ACC112 (cell line): ENCODE measurements at regions not wholly inside any gene's neighbourhood (a gene's known extent, or its start where the extent isn't known, plus 50 kb on each side); places are given as distances from the start of the nearest gene placed in this dataset.

Experiments used
- H2AFZ ChIP-seq: fragments of 200-600 bp; sonication (generic); one replicate; pipeline ENCODE4 v1.6.0; 2017; ENCODE audit warnings: antibody characterized with exemption, low read length; ENCODE audit not compliant: unreplicated experiment
- H3K27ac ChIP-seq: fragments of 200-600 bp; sonication (generic); 2 replicates; pipeline ENCODE4 v1.5.1; 2014; ENCODE audit warnings: low read depth, mild to moderate bottlenecking, antibody characterized with exemption, low read length, moderate library complexity
- H3K27me3 ChIP-seq: fragments of 200-600 bp; sonication (generic); 2 replicates; pipeline ENCODE4 v1.6.1; 2014; ENCODE audit warnings: mild to moderate bottlenecking, antibody characterized with exemption, low read length, moderate library complexity, mixed read lengths; ENCODE audit not compliant: insufficient read depth
- H3K36me3 ChIP-seq: fragments of 200-600 bp; sonication (generic); 2 replicates; pipeline ENCODE4 v1.6.1; 2016; ENCODE audit warnings: mild to moderate bottlenecking, antibody characterized with exemption, low read length, moderate library complexity, mixed read lengths; ENCODE audit not compliant: insufficient read depth
- H3K4me1 ChIP-seq: fragments of 200-600 bp; sonication (generic); one replicate; pipeline ENCODE4 v1.6.1; 2016; ENCODE audit warnings: low read length, mixed read lengths; ENCODE audit not compliant: insufficient read depth, unreplicated experiment, control insufficient read depth
- H3K4me3 ChIP-seq: fragments of 200-600 bp; sonication (generic); 2 replicates; pipeline ENCODE4 v1.5.1; 2014; ENCODE audit warnings: mild to moderate bottlenecking, low read depth, low read length
- H3K79me2 ChIP-seq: fragments of 200-600 bp; sonication (generic); one replicate; pipeline ENCODE4 v1.6.0; 2016; ENCODE audit warnings: low read length; ENCODE audit not compliant: control insufficient read depth, unreplicated experiment, insufficient read depth

DNA sequence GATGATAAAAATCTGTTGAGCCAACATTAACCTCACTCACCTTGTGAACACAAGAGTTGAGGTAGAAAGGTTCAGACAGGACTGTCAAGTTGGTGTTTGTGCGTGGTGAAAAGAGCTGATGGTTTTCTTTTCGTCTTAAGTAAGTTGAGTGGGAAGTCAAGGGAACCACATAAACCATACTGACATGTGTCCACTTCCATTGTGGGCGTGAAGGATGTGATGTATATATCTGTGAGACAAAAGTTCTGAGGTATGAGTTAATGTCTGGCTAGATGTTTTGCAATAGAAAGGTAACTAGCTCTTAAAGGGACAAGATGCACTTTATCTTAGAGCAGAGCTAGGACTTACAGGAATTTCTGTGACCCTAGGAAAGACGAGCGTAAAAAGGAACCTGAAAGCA lies 1272.1 kb upstream of the ADGRB3 start:
- Histone ChIP-seq H3K27ac (no peak overlapping the region), H3K27me3 (no peaks in the 10 kb centered on the region), H2AFZ (peak overlapping the region; percentile 16), H3K4me3 (no peak overlapping the region), H3K36me3 (no peaks in the 10 kb centered on the region), H3K79me2 (no peaks in the 10 kb centered on the region), H3K4me1 (peaks cover 4% of the 10 kb centered on the region)

DNA sequence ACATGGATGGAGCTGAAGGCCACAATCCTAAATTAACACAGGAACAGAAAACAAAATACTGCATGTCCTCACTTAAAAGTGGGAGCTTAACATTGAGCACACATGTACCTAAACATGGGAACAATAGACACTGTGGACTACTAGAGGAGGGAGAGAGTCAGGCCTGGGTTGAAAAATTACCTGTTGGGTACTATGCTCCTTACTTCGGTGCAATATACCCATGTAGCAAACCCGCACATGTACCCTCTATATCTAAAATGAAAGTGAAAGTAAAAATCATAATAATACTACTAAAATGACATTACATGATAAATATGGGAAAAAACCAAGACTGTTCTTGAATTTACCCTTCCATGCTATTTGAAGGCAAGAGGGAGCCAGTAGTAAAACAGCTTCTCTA lies 1273.8 kb upstream of the ADGRB3 start:
- Histone ChIP-seq H3K4me1 (peaks cover 4% of the 10 kb centered on the region), H3K36me3 (no peaks in the 10 kb centered on the region), H3K27me3 (no peaks in the 10 kb centered on the region), H3K4me3 (peak overlapping the region; percentile 34), H3K27ac (no peak overlapping the region), H3K79me2 (no peaks in the 10 kb centered on the region), H2AFZ (peak overlapping the region; percentile 72)

DNA sequence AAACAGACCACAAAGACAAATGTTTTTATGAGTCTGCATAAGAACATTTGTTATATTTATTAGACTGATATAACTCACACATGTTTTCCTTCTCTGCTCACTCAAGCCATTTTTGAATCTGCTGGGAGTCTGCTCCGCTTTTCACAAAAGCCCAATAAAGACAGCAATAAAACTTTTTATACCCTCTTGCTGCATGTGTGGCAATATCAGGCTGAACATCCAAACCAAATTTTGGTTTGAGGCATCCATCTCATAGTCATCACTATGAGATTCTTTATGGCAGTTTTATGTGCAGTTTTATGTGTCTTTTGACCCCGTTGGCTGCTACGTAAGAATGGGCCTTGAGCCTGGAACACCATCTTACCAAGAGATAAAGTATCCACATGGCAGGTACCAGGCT lies 1276.8 kb upstream of the ADGRB3 start:
- Histone ChIP-seq H3K36me3 (no peaks in the 10 kb centered on the region), H3K4me3 (no peak overlapping the region), H3K27me3 (no peaks in the 10 kb centered on the region), H2AFZ (no peak overlapping the region), H3K79me2 (no peaks in the 10 kb centered on the region), H3K4me1 (peaks cover 4% of the 10 kb centered on the region), H3K27ac (no peak overlapping the region)

DNA sequence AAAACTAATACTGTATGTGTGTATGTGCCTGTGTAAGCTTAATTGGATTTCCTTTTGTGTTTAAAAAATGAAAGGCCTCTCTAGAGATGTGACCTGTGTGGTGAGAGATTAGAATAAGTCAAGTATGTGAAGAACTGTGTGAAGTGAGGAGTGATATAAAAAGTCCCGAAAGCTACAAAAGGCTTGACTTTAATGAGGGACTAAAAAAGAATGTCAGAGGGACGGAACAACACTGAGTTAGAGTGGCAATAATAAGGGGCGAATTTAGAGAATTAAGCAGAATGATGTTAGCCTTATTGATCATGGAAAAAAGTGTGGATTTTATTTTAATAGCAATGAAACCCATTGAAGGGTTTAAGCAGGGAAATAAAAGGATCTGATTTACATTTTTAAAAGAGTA lies 1281.2 kb upstream of the ADGRB3 start:
- peak overlapping the region; percentile 34 for H2AFZ ChIP-seq
- no peaks in the 10 kb centered on the region for H3K79me2 ChIP-seq
- H3K27ac ChIP-seq, result no peak overlapping the region
- H3K27me3 ChIP-seq, result no peaks in the 10 kb centered on the region
- H3K4me1 ChIP-seq, result no peaks in the 10 kb centered on the region
- no peaks in the 10 kb centered on the region for H3K36me3 ChIP-seq
- no peak overlapping the region for H3K4me3 ChIP-seq

DNA sequence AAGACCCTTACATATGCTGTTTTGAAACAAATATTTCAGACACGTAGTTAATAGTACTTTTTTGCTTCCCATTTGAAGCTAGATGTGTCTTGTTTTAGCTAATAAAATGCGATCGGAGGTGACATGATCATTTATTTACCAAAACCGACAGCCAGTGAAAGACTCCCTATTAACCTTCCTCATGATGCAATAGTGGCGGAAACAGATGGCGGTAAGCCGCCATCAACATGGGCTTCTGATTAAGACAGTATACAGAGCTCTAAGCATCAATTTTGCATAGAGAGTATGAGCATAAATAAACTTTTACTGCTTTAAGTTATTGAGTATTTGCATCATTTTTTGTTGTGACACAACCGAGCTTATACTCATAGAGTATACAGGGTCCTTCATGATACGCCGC lies 1282.4 kb upstream of the ADGRB3 start:
- no peaks in the 10 kb centered on the region for H3K79me2 ChIP-seq
- H3K27me3 ChIP-seq, result no peaks in the 10 kb centered on the region
- H3K4me1 ChIP-seq, result no peaks in the 10 kb centered on the region
- no peak overlapping the region for H3K27ac ChIP-seq
- no peaks in the 10 kb centered on the region for H3K36me3 ChIP-seq
- no peak overlapping the region for H2AFZ ChIP-seq
- H3K4me3 ChIP-seq, result no peak overlapping the region

DNA sequence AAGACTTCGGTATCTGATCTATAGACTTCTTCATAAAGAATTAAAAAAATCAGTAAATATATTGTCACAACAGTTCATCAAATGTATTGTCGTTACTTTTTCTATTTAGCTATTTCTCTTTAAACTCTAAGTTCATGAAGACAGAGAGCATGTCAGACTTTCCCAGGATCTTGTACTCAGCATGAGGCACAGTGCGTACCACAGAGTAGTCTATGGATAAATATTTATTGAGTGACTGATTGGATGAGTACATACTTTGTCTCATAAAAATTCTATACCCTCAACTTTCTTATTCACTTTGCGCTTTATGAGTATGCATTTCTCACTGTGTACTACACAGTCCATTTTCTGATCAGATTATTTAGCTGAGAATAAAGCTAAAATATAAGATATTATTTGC lies 1284.4 kb upstream of the ADGRB3 start:
- Histone ChIP-seq H3K4me3 (no peak overlapping the region), H3K36me3 (no peaks in the 10 kb centered on the region), H3K79me2 (no peaks in the 10 kb centered on the region), H2AFZ (no peak overlapping the region), H3K27ac (no peak overlapping the region), H3K4me1 (no peaks in the 10 kb centered on the region), H3K27me3 (no peaks in the 10 kb centered on the region)

DNA sequence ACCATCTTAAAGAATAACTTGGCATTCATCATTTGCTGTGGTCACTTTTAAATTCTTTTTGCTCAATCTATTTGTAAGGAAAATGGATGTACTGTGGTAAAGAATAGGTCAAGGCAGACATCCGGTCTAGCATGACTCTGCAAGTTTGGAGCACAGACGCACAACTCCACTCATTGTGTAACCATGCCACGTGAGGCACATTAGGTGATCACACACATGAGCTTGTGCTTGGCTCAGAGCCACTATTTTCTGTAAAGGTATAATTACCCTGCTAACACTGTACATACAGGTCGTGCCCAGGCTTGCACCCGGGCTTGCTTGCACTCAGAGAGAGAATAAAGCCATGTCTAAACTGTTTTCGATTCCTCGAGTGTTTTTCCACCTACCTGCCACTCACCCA lies 1289.1 kb upstream of the ADGRB3 start:
- Histone ChIP-seq H3K4me3 (no peak overlapping the region), H2AFZ (no peak overlapping the region), H3K79me2 (no peaks in the 10 kb centered on the region), H3K4me1 (no peaks in the 10 kb centered on the region), H3K27ac (no peak overlapping the region), H3K27me3 (no peaks in the 10 kb centered on the region), H3K36me3 (no peaks in the 10 kb centered on the region)

DNA sequence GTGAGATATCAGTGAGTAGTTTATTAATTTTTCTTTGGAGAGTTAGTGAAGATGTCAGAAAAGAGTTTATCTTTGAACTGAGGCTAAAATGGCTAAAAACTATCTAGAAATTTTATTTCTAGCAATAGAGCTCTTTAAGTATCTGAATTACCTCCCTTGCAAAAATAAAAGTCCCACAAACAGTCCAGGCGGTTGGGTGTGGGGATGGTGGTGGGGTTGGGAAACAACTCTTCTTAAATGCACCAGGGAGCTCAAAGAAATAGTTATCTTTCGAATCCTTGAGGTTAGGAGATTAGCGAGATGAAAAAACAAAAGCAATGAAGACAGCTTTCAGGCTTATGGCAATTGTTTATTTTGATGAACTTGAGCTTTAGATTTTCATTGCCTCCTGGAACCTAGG lies 1299.1 kb upstream of the ADGRB3 start:
- H3K4me1 ChIP-seq, result no peaks in the 10 kb centered on the region
- no peak overlapping the region for H3K27ac ChIP-seq
- H3K4me3 ChIP-seq, result no peak overlapping the region
- no peaks in the 10 kb centered on the region for H3K36me3 ChIP-seq
- no peaks in the 10 kb centered on the region for H3K79me2 ChIP-seq
- no peaks in the 10 kb centered on the region for H3K27me3 ChIP-seq
- no peak overlapping the region for H2AFZ ChIP-seq

DNA sequence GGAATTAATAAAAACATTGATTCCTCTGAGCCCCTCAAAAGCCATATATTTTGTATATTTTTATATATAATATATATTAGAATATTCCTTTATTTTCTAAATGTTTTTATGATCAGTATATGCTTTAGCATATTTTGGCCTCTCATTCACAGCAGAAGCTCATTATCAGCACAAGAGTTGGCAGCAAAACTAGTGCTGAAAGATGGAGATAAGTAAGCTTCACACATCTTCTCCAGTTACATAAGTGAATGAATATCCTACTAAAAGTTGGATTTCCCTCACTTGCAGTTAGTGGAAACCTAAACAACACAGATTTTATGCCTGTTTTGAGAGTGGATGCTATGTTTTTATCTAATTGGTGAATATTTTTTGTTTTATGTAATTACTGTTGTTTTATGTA lies 1303.8 kb upstream of the ADGRB3 start:
- Histone ChIP-seq H3K27ac (no peak overlapping the region), H3K36me3 (no peaks in the 10 kb centered on the region), H3K4me3 (no peak overlapping the region), H3K27me3 (no peaks in the 10 kb centered on the region), H3K79me2 (no peaks in the 10 kb centered on the region), H2AFZ (no peak overlapping the region), H3K4me1 (no peaks in the 10 kb centered on the region)

DNA sequence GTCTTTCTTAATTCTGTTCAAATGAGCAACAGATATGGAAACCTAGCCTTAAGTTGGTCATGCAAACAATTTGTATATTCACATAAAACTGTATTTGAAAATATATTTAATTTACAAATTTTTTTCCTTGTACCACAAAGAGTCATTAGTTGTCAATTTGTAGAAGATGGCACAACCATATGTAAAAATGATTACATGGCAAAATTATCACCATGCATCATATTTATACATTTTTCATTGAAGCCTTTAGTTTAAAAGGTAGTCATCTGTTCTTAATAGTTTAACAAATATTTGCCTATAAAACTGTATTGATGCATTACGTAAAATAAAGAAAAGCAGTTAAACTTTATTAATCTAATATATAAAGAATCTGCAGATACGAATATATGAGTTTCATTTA lies 1306.8 kb upstream of the ADGRB3 start:
- no peak overlapping the region for H2AFZ ChIP-seq
- no peak overlapping the region for H3K27ac ChIP-seq
- no peaks in the 10 kb centered on the region for H3K4me1 ChIP-seq
- H3K79me2 ChIP-seq, result no peaks in the 10 kb centered on the region
- no peaks in the 10 kb centered on the region for H3K36me3 ChIP-seq
- H3K4me3 ChIP-seq, result no peak overlapping the region
- no peaks in the 10 kb centered on the region for H3K27me3 ChIP-seq

DNA sequence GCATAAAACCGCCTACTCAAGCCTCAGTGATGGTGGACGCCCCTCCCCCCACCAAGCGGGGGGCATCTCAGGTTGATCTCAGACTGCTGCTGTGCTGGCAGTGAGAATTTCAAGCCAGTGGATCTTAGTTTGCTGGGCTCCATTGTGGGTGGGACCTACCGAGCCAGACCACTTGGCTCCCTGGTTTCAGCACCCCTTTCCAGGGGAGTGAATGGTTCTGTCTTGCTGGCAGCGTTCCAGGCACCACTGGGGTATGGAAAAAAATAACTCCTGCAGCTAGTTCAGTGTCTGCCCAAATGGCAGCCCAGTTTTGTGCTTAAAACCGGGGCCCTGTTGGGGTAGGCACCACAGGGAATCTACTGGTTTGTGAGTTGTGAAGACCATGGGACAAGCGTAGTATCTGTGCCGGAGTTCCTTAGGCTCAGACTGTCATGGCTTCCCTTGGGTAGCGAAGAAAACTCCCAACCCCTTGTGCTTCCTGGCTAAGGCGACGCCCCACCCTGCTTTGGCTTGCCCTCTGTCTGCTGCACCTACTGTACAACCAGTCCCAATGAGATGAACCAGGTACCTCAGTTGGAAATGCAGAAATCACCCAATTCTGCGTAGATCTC lies 1334.5 kb upstream of the ADGRB3 start:
- Histone ChIP-seq H3K79me2 (no peaks in the 10 kb centered on the region), H3K27ac (no peak overlapping the region), H2AFZ (no peak overlapping the region), H3K27me3 (no peaks in the 10 kb centered on the region), H3K4me3 (no peak overlapping the region), H3K4me1 (no peaks in the 10 kb centered on the region), H3K36me3 (no peaks in the 10 kb centered on the region)
